H9 (cell line): ENCODE measurements at regions not wholly inside any gene's neighbourhood (a gene's known extent, or its start where the extent isn't known, plus 50 kb on each side); places are given as distances from the start of the nearest gene placed in this dataset.

Experiments
- DNase-seq: peaks from one replicate; pipeline ENCODE4 v3.0.0-alpha.2; 2017
- H2AFZ ChIP-seq: one replicate; pipeline ENCODE4 v1.6.1; 2013; ENCODE audit warnings: mild to moderate bottlenecking, low read length, control low read depth, moderate library complexity
- H2AK5ac ChIP-seq: 2 replicates; pipeline ENCODE4 v1.6.1; 2013; ENCODE audit warnings: low read length, control low read depth, mixed read lengths; ENCODE audit not compliant: insufficient read length
- H2BK120ac ChIP-seq: one replicate; pipeline ENCODE4 v1.6.1; 2013; ENCODE audit warnings: low read depth, mild to moderate bottlenecking, low read length, control low read depth, inconsistent platforms; ENCODE audit not compliant: poor library complexity, severe bottlenecking
- H2BK12ac ChIP-seq: 2 replicates; pipeline ENCODE4 v1.6.1; 2013; ENCODE audit warnings: low read length, control low read depth, mixed read lengths, low read depth; ENCODE audit not compliant: insufficient read length
- H2BK15ac ChIP-seq: 2 replicates; pipeline ENCODE4 v1.6.1; 2013; ENCODE audit warnings: low read depth, low read length, control low read depth
- H2BK20ac ChIP-seq: one replicate; pipeline ENCODE4 v1.6.1; 2013; ENCODE audit warnings: low read depth, mild to moderate bottlenecking, low read length, control low read depth, inconsistent platforms; ENCODE audit not compliant: poor library complexity, severe bottlenecking
- H2BK5ac ChIP-seq: 2 replicates; pipeline ENCODE4 v1.6.1; 2013; ENCODE audit warnings: low read length, control low read depth, mixed read lengths; ENCODE audit not compliant: insufficient read length
- H3K14ac ChIP-seq: 2 replicates; pipeline ENCODE4 v1.6.1; 2013; ENCODE audit warnings: low read length, control low read depth; ENCODE audit not compliant: insufficient read depth
- H3K18ac ChIP-seq: 2 replicates; pipeline ENCODE4 v1.6.1; 2013; ENCODE audit warnings: low read depth, mild to moderate bottlenecking, mixed read lengths, low read length, control low read depth; ENCODE audit not compliant: insufficient read length
- H3K23ac ChIP-seq: 2 replicates; pipeline ENCODE4 v1.6.1; 2013; ENCODE audit warnings: low read length, control low read depth, mixed read lengths, low read depth; ENCODE audit not compliant: insufficient read length
- H3K23me2 ChIP-seq: 2 replicates; pipeline ENCODE4 v1.6.1; 2013; ENCODE audit warnings: low read depth, mild to moderate bottlenecking, mixed read lengths, low read length, control low read depth; ENCODE audit not compliant: insufficient read length, poor library complexity, severe bottlenecking
- H3K27ac ChIP-seq: 2 replicates; pipeline ENCODE4 v1.5.1; 2013; ENCODE audit warnings: low read length, control low read depth, mixed read lengths, low read depth; ENCODE audit not compliant: insufficient read length
- H3K27me3 ChIP-seq: 2 replicates; pipeline ENCODE4 v1.6.1; 2013; ENCODE audit warnings: low read length, control low read depth, inconsistent platforms; ENCODE audit not compliant: insufficient read depth
- H3K4ac ChIP-seq: 2 replicates; pipeline ENCODE4 v1.6.1; 2013; ENCODE audit warnings: low read depth, mild to moderate bottlenecking, control low read depth, inconsistent platforms, low read length, moderate library complexity
- H3K4me1 ChIP-seq: 2 replicates; pipeline ENCODE4 v1.6.1; 2013; ENCODE audit warnings: low read length, control low read depth, inconsistent platforms; ENCODE audit not compliant: insufficient read depth
- H3K4me2 ChIP-seq: 2 replicates; pipeline ENCODE4 v1.6.1; 2013; ENCODE audit warnings: low read length, control low read depth, mixed read lengths; ENCODE audit not compliant: insufficient read length, insufficient read depth
- H3K56ac ChIP-seq: 2 replicates; pipeline ENCODE4 v1.6.1; 2013; ENCODE audit warnings: low read depth, mild to moderate bottlenecking, mixed read lengths, low read length, control low read depth; ENCODE audit not compliant: insufficient read length
- H3K79me1 ChIP-seq: 2 replicates; pipeline ENCODE4 v1.6.1; 2013; ENCODE audit warnings: low read depth, mild to moderate bottlenecking, moderate library complexity, low read length, control low read depth, inconsistent platforms; ENCODE audit not compliant: insufficient read depth, poor library complexity, severe bottlenecking
- H3K79me2 ChIP-seq: 2 replicates; pipeline ENCODE4 v1.6.1; 2013; ENCODE audit warnings: low read length, control low read depth, inconsistent platforms; ENCODE audit not compliant: insufficient read depth
- H3K9ac ChIP-seq: 2 replicates; pipeline ENCODE4 v1.6.1; 2013; ENCODE audit warnings: low read length, control low read depth, mixed read lengths; ENCODE audit not compliant: insufficient read length; ENCODE audit errors: extremely low read depth
- H3K9me3 ChIP-seq: one replicate; pipeline ENCODE4 v1.6.1; 2013; ENCODE audit warnings: low read depth, low read length, inconsistent platforms; ENCODE audit not compliant: control insufficient read depth
- H3T11ph ChIP-seq: one replicate; pipeline ENCODE4 v1.6.1; 2013; ENCODE audit warnings: mild to moderate bottlenecking, low read length, control low read depth, inconsistent platforms
- H4K20me1 ChIP-seq: one replicate; pipeline ENCODE4 v1.6.1; 2013; ENCODE audit not compliant: control insufficient read depth, insufficient read length, insufficient read depth
- H4K5ac ChIP-seq: 2 replicates; pipeline ENCODE4 v1.6.1; 2013; ENCODE audit warnings: low read depth, mild to moderate bottlenecking, mixed read lengths, low read length, control low read depth; ENCODE audit not compliant: insufficient read length
- H4K8ac ChIP-seq: replicated peaks from 2 replicates; pipeline ENCODE4 v1.6.1; 2013; ENCODE audit warnings: low read length, control low read depth, mixed read lengths, low read depth; ENCODE audit not compliant: insufficient read length
- H4K91ac ChIP-seq: 2 replicates; pipeline ENCODE4 v1.6.1; 2013; ENCODE audit warnings: low read depth, mild to moderate bottlenecking, moderate library complexity, mixed read lengths, low read length, control low read depth; ENCODE audit not compliant: insufficient read length
- H3K27ac Mint-ChIP-seq, 3 experiments: 2 replicates in 2 of 3; 3 replicates in 1 of 3; pipeline ENCODE4 v1.8.0; 2020 to 2021; ENCODE audit warnings: mixed read lengths in 3 of 3, mild to moderate bottlenecking in 1 of 3, moderate library complexity in 1 of 3
- H3K27me3 Mint-ChIP-seq: 2 replicates; pipeline ENCODE4 v1.8.0; 2021; ENCODE audit warnings: low read depth, mild to moderate bottlenecking, moderate library complexity, mixed read lengths
- H3K36me3 Mint-ChIP-seq, 3 experiments: 2 replicates in 2 of 3; 3 replicates in 1 of 3; pipeline ENCODE4 v1.8.0; 2020 to 2021; ENCODE audit warnings: low read depth in 3 of 3, mixed read lengths in 3 of 3; ENCODE audit not compliant: insufficient read depth in 1 of 3
- H3K4me1 Mint-ChIP-seq, 2 experiments: 2 replicates each; pipeline ENCODE4 v1.8.0; 2020; ENCODE audit warnings: mixed read lengths in 2 of 2
- H3K4me3 Mint-ChIP-seq, 2 experiments: 2 replicates in 1 of 2; 3 replicates in 1 of 2; pipeline ENCODE4 v1.8.0; 2020 to 2021; ENCODE audit warnings: mild to moderate bottlenecking in 2 of 2, mixed read lengths in 2 of 2, moderate library complexity in 1 of 2
- H3K9me3 Mint-ChIP-seq, 2 experiments: 2 replicates in 1 of 2; 3 replicates in 1 of 2; pipeline ENCODE4 v1.8.0; 2020; ENCODE audit warnings: mild to moderate bottlenecking in 2 of 2, mixed read lengths in 2 of 2, moderate library complexity in 1 of 2
- CTCF ChIP-seq: fragments of 200-600 bp; sonication (generic); conservative IDR thresholded peaks from 3 replicates; pipeline ENCODE4 v1.8.0; 2021; ENCODE audit warnings: antibody characterized with exemption, mild to moderate bottlenecking
- WGBS: extraction: QIAGEN DNeasy Blood & Tissue Kit; methylation state at CpG from one replicate; pipeline ENCODE4 v1.1.7; 2013; ENCODE audit warnings: missing lambda C conversion rate, low lambda C conversion rate, mixed read lengths; ENCODE audit not compliant: insufficient read length; ENCODE audit errors: extremely low coverage; 5-methylcytosine and 5-hydroxymethylcytosine counted together

GRCh38 chr15:38667890-38668850 is 103.6 kb upstream of the RASGRP1 start:
- no peak overlapping the region for H4K91ac ChIP-seq
- H3T11ph ChIP-seq, result no peak overlapping the region
- WGBS, result no CpG with 5 or more reads among the region's 5 CpGs
- H3K23me2 ChIP-seq, result no peaks in the 10 kb centered on the region
- no peak for DNase-seq
- no peaks in the 10 kb centered on the region for H3K4me1 ChIP-seq
- H3K79me2 ChIP-seq, result no peaks in the 10 kb centered on the region
- no peak overlapping the region for H4K5ac ChIP-seq
- H2BK120ac ChIP-seq, result no peak overlapping the region
- no peak overlapping the region for H2BK5ac ChIP-seq
- no peak overlapping the region for H3K9ac ChIP-seq
- H3K4me2 ChIP-seq, result no peak overlapping the region
- H3K23ac ChIP-seq, result no peak overlapping the region
- no peak overlapping the region for H2AFZ ChIP-seq
- no peaks in the 10 kb centered on the region for H3K9me3 ChIP-seq
- no peaks in the 10 kb centered on the region for H3K79me1 ChIP-seq
- Mint-ChIP-seq H3K4me3 (no peak overlapping the region), H3K36me3 (no peaks in the 10 kb centered on the region), H3K4me1 (peaks cover 12 to 14% of the 10 kb centered on the region in 2 experiments), H3K27ac (no peak overlapping the region), H3K27me3 (peaks cover 5% of the 10 kb centered on the region), H3K9me3 (no peaks in the 10 kb centered on the region)
- no peak overlapping the region for H3K27ac ChIP-seq
- no peak overlapping the region for H3K14ac ChIP-seq
- no peak overlapping the region for H2BK20ac ChIP-seq
- H2BK15ac ChIP-seq, result no peak overlapping the region
- H3K56ac ChIP-seq, result no peak overlapping the region
- H4K8ac ChIP-seq, result no peak overlapping the region
- H4K20me1 ChIP-seq, result no peaks in the 10 kb centered on the region
- no peak overlapping the region for H2BK12ac ChIP-seq
- H2AK5ac ChIP-seq, result no peak overlapping the region
- H3K4ac ChIP-seq, result no peak overlapping the region
- no peak overlapping the region for H3K18ac ChIP-seq
- no peak for TF ChIP-seq CTCF
- H3K27me3 ChIP-seq, result no peaks in the 10 kb centered on the region
